HUES64 (cell line): ENCODE measurements at regions not wholly inside any gene's neighbourhood (a gene's known extent, or its start where the extent isn't known, plus 50 kb on each side); places are given as distances from the start of the nearest gene placed in this dataset.

Source experiments
- H3K27ac ChIP-seq: 2 replicates; pipeline ENCODE4 v1.7.0; 2013; ENCODE audit warnings: low read depth, low read length, inconsistent platforms
- H3K27me3 ChIP-seq: 2 replicates; pipeline ENCODE4 v1.6.1; 2013; ENCODE audit warnings: mild to moderate bottlenecking, low read length; ENCODE audit not compliant: insufficient read depth
- H3K36me3 ChIP-seq: 2 replicates; pipeline ENCODE4 v1.6.1; 2013; ENCODE audit warnings: mild to moderate bottlenecking, low read length; ENCODE audit not compliant: insufficient read depth
- H3K4me1 ChIP-seq: 2 replicates; pipeline ENCODE4 v1.6.1; 2013; ENCODE audit warnings: mild to moderate bottlenecking, low read length, moderate library complexity; ENCODE audit not compliant: insufficient read depth
- H3K4me3 ChIP-seq: 2 replicates; pipeline ENCODE4 v1.5.1; 2013; ENCODE audit warnings: mild to moderate bottlenecking, low read length, moderate library complexity
- H3K9ac ChIP-seq: 2 replicates; pipeline ENCODE4 v1.6.1; 2013; ENCODE audit warnings: mild to moderate bottlenecking, low read depth, low read length
- H3K9me3 ChIP-seq: 2 replicates; pipeline ENCODE4 v1.6.1; 2013; ENCODE audit warnings: low read depth, low read length; ENCODE audit not compliant: insufficient read depth
- WGBS: fragments of 150-250, 120-280 bp; methylation state at CpG from one replicate; pipeline ENCODE4 v1.1.7; 2013; ENCODE audit warnings: missing lambda C conversion rate; 5-methylcytosine and 5-hydroxymethylcytosine counted together

GRCh38 chr3:69568458-69568857 is 170.8 kb upstream of the MITF start:
- Histone ChIP-seq H3K9ac (no peak overlapping the region), H3K36me3 (no peaks in the 10 kb centered on the region), H3K27me3 (no peaks in the 10 kb centered on the region), H3K4me1 (peaks cover 3% of the 10 kb centered on the region; the same call in 1 of the 2 replicates), H3K9me3 (no peaks in the 10 kb centered on the region), H3K27ac (no peak overlapping the region), H3K4me3 (no peak overlapping the region)
- WGBS = 96% methylated on average over 2 of the region's 2 CpGs

- Histone ChIP-seq H3K27ac (no peak overlapping the region), H3K9me3 (no peaks in the 10 kb centered on the region), H3K4me3 (no peak overlapping the region), H3K27me3 (no peaks in the 10 kb centered on the region), H3K9ac (no peak overlapping the region), H3K36me3 (no peaks in the 10 kb centered on the region), H3K4me1 (peaks cover 3% of the 10 kb centered on the region; the same call in 1 of the 2 replicates)
- 95% methylated on average over 2 of the region's 2 CpGs for WGBS
Observed at GRCh38 chr3:69567710-69568052, 171.6 kb upstream of the MITF start.

- Histone ChIP-seq H3K9ac (no peak overlapping the region), H3K4me1 (peaks cover 2% of the 10 kb centered on the region; the same call in 1 of the 2 replicates), H3K9me3 (no peaks in the 10 kb centered on the region), H3K4me3 (no peak overlapping the region), H3K36me3 (no peaks in the 10 kb centered on the region), H3K27ac (no peak overlapping the region), H3K27me3 (no peaks in the 10 kb centered on the region)
- WGBS = 90% methylated on average over 4 of the region's 4 CpGs
Observed at GRCh38 chr3:69567023-69567709, 172.1 kb upstream of the MITF start.

GRCh38 chr3:69566275-69566674 is 173.0 kb upstream of the MITF start:
- Histone ChIP-seq H3K9me3 (no peaks in the 10 kb centered on the region), H3K27me3 (no peaks in the 10 kb centered on the region), H3K4me3 (no peak overlapping the region), H3K9ac (no peak overlapping the region), H3K36me3 (no peaks in the 10 kb centered on the region), H3K4me1 (no peaks in the 10 kb centered on the region), H3K27ac (no peak overlapping the region)
- 95% methylated on average over 4 of the region's 4 CpGs for WGBS

- 92% methylated on average over 4 of the region's 4 CpGs for WGBS
- Histone ChIP-seq H3K9ac (no peak overlapping the region), H3K27ac (no peak overlapping the region), H3K9me3 (no peaks in the 10 kb centered on the region), H3K4me1 (no peaks in the 10 kb centered on the region), H3K36me3 (no peaks in the 10 kb centered on the region), H3K27me3 (no peaks in the 10 kb centered on the region), H3K4me3 (no peak overlapping the region)
Observed at GRCh38 chr3:69565316-69565715, 173.9 kb upstream of the MITF start.

GRCh38 chr3:69563981-69564380 is 175.3 kb upstream of the MITF start:
- WGBS = 98% methylated on average over 5 of the region's 5 CpGs
- Histone ChIP-seq H3K27me3 (no peaks in the 10 kb centered on the region), H3K4me1 (no peaks in the 10 kb centered on the region), H3K9me3 (no peaks in the 10 kb centered on the region), H3K36me3 (no peaks in the 10 kb centered on the region), H3K27ac (no peak overlapping the region), H3K9ac (no peak overlapping the region), H3K4me3 (no peak overlapping the region)

- no peaks in the 10 kb centered on the region for H3K9me3 ChIP-seq
- no peak overlapping the region for H3K9ac ChIP-seq
- no peaks in the 10 kb centered on the region for H3K27me3 ChIP-seq
- H3K27ac ChIP-seq = no peak overlapping the region
- H3K36me3 ChIP-seq = no peaks in the 10 kb centered on the region
- WGBS = 98% methylated on average over 3 of the region's 3 CpGs
- no peaks in the 10 kb centered on the region for H3K4me1 ChIP-seq
- no peak overlapping the region for H3K4me3 ChIP-seq
Observed at GRCh38 chr3:69563151-69563550, 176.1 kb upstream of the MITF start.

GRCh38 chr3:69562020-69562419 is 176.1 kb upstream of the FRMD4B start:
- WGBS = 91% methylated on average over 4 of the region's 4 CpGs
- Histone ChIP-seq H3K27ac (no peak overlapping the region), H3K27me3 (no peaks in the 10 kb centered on the region), H3K4me3 (no peak overlapping the region), H3K4me1 (no peaks in the 10 kb centered on the region), H3K9me3 (no peaks in the 10 kb centered on the region), H3K36me3 (no peaks in the 10 kb centered on the region), H3K9ac (no peak overlapping the region)

GRCh38 chr3:69560818-69561217 is 174.9 kb upstream of the FRMD4B start:
- no peaks in the 10 kb centered on the region for H3K36me3 ChIP-seq
- no peaks in the 10 kb centered on the region for H3K4me1 ChIP-seq
- no peaks in the 10 kb centered on the region for H3K27me3 ChIP-seq
- H3K27ac ChIP-seq = no peak overlapping the region
- no peak overlapping the region for H3K9ac ChIP-seq
- no peaks in the 10 kb centered on the region for H3K9me3 ChIP-seq
- H3K4me3 ChIP-seq = no peak overlapping the region

GRCh38 chr3:69560116-69560515 is 174.2 kb upstream of the FRMD4B start:
- 93% methylated on average over 4 of the region's 4 CpGs for WGBS
- Histone ChIP-seq H3K4me1 (no peaks in the 10 kb centered on the region), H3K9ac (no peak overlapping the region), H3K27me3 (no peaks in the 10 kb centered on the region), H3K27ac (no peak overlapping the region), H3K4me3 (no peak overlapping the region), H3K36me3 (no peaks in the 10 kb centered on the region), H3K9me3 (no peaks in the 10 kb centered on the region)

- Histone ChIP-seq H3K9ac (no peak overlapping the region), H3K36me3 (no peaks in the 10 kb centered on the region), H3K9me3 (no peaks in the 10 kb centered on the region), H3K4me1 (no peaks in the 10 kb centered on the region), H3K27me3 (no peaks in the 10 kb centered on the region), H3K27ac (no peak overlapping the region), H3K4me3 (no peak overlapping the region)
- 94% methylated on average over 2 of the region's 2 CpGs for WGBS
Observed at GRCh38 chr3:69558912-69559311, 173.0 kb upstream of the FRMD4B start.

- WGBS = 97% methylated on average over 2 of the region's 2 CpGs
- Histone ChIP-seq H3K4me1 (no peaks in the 10 kb centered on the region), H3K36me3 (no peaks in the 10 kb centered on the region)
Observed at GRCh38 chr3:69554576-69554975, 168.7 kb upstream of the FRMD4B start.

More at GRCh38 chr3:69554576-69554975, 168.7 kb upstream of the FRMD4B start:
- no peaks in the 10 kb centered on the region for H3K9me3 ChIP-seq
- no peak overlapping the region for H3K9ac ChIP-seq
- no peak overlapping the region for H3K27ac ChIP-seq
- H3K27me3 ChIP-seq = no peaks in the 10 kb centered on the region
- no peak overlapping the region for H3K4me3 ChIP-seq
